ENCODE measurements at regions not wholly inside any gene's neighbourhood (a gene's known extent, or its start where the extent isn't known, plus 50 kb on each side); places are given as distances from the start of the nearest gene placed in this dataset.
"Not testable (repeated sequence)": the region's sequence is repeated elsewhere in the genome, so short reads cannot be mapped to it uniquely, and the experiment has no call there.

DNA sequence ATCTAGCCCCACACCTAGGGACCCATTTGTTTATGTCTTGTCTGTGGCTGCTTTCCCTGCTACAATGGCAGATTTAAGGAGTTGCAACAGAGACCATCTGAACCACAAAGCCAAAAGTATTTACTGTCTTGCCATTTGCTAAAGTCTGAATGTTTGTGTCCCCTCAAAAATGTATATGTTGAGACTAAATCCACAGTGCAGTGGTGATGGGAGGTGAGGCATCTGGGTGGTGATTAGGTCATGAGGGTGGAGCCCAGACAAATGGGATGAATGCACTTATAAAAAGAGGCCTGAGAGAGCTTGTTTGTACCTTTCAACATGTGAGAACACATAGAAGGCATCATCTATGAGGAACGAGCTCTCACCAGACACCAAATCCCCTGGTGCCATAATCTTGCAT is 137.3 kb downstream of the TMEM144 start:
- Histone ChIP-seq H3K4me1 (ENCODE audit: control insufficient read depth, insufficient read depth, low read length) (no peaks in the 10 kb centered on the region), H3K4me3 (ENCODE audit: low read length) (no peak overlapping the region), H3K9me3 (replicated peaks; ENCODE audit: control insufficient read depth, low read depth, low read length) (no peaks in the 10 kb centered on the region), H3K27ac (ENCODE audit: low read length) (no peak overlapping the region), H3K27me3 (ENCODE audit: control insufficient read depth, insufficient read depth, low read length) (no peaks in the 10 kb centered on the region), H3K36me3 (ENCODE audit: control insufficient read depth, insufficient read depth, low read length) (no peaks in the 10 kb centered on the region)
- no CpG with 5 or more reads among the region's 1 CpG for WGBS (ENCODE audit: insufficient coverage)
- no peak for DNase-seq

DNA sequence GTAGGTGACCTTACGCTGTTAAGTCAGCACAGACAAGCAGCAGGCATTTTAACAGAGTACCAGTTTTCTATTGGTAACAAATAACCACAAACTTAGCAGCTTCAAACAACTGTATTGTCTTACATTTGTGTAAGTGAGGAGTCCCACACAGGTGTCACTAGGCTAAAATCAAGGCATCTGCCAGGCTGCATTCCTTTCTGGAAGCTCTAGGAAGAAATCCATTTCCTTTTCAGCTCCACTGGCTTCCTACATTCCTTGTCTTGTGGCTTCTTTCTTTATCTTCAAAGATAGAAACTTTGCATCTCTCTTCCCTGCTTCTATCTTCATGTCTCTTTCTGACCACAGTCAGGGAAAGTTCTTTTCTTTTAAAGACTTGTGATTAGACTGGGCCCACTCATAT is 139.9 kb downstream of the TMEM144 start:
- no peaks in the 10 kb centered on the region for H3K9me3 ChIP-seq (replicated peaks; ENCODE audit: control insufficient read depth, low read depth, low read length)
- DNase-seq = no peak
- H3K4me1 ChIP-seq (ENCODE audit: control insufficient read depth, insufficient read depth, low read length) = no peaks in the 10 kb centered on the region
- no peak overlapping the region for H3K27ac ChIP-seq (ENCODE audit: low read length)
- H3K36me3 ChIP-seq (ENCODE audit: control insufficient read depth, insufficient read depth, low read length) = no peaks in the 10 kb centered on the region
- no peak overlapping the region for H3K4me3 ChIP-seq (ENCODE audit: low read length)
- WGBS (ENCODE audit: insufficient coverage) = no CpG with 5 or more reads among the region's 1 CpG
- no peaks in the 10 kb centered on the region for H3K27me3 ChIP-seq (ENCODE audit: control insufficient read depth, insufficient read depth, low read length)

GRCh38 chr4:158353541-158354304 is 143.4 kb downstream of the TMEM144 start:
- 88% methylated on average over 1 of the region's 4 CpGs for WGBS (ENCODE audit: insufficient coverage)
- Histone ChIP-seq H3K27me3 (ENCODE audit: control insufficient read depth, insufficient read depth, low read length) (no peaks in the 10 kb centered on the region), H3K4me1 (ENCODE audit: control insufficient read depth, insufficient read depth, low read length) (no peaks in the 10 kb centered on the region), H3K36me3 (ENCODE audit: control insufficient read depth, insufficient read depth, low read length) (no peaks in the 10 kb centered on the region), H3K9me3 (replicated peaks; ENCODE audit: control insufficient read depth, low read depth, low read length) (no peaks in the 10 kb centered on the region), H3K27ac (ENCODE audit: low read length) (no peak overlapping the region), H3K4me3 (ENCODE audit: low read length) (no peak overlapping the region)
- DNase-seq = no peak

DNA sequence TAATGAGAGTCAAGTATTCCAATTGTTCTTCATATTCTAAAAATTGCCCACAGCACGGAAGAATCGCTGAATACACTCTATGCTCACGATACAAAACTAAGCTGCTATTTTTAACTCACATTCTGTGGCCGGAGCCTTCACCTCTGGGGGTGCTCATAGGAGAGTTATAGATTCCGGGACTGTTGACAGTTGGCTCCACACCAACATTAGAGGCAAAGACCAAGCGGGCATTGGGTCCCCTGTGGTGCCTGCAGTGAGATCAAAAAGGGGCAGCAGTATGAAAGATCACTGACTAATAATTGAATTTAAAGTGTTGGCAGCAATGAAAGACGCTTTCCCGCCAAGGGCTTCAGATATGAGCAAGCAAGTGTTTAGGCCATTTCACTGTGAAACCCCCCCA is 146.0 kb downstream of the TMEM144 start:
- no peaks in the 10 kb centered on the region for H3K4me1 ChIP-seq (ENCODE audit: control insufficient read depth, insufficient read depth, low read length)
- no peak overlapping the region for H3K4me3 ChIP-seq (ENCODE audit: low read length)
- 33% methylated on average over 1 of the region's 8 CpGs for WGBS (ENCODE audit: insufficient coverage)
- no peak overlapping the region for H3K27ac ChIP-seq (ENCODE audit: low read length)
- DNase-seq = no peak
- H3K36me3 ChIP-seq (ENCODE audit: control insufficient read depth, insufficient read depth, low read length) = no peaks in the 10 kb centered on the region
- no peaks in the 10 kb centered on the region for H3K9me3 ChIP-seq (replicated peaks; ENCODE audit: control insufficient read depth, low read depth, low read length)
- no peaks in the 10 kb centered on the region for H3K27me3 ChIP-seq (ENCODE audit: control insufficient read depth, insufficient read depth, low read length)

- 98% methylated on average over 7 of the region's 9 CpGs for WGBS (ENCODE audit: insufficient coverage)
- H3K27me3 ChIP-seq (ENCODE audit: control insufficient read depth, insufficient read depth, low read length); H3K4me3 ChIP-seq (ENCODE audit: low read length); H3K36me3 ChIP-seq (ENCODE audit: control insufficient read depth, insufficient read depth, low read length); H3K27ac ChIP-seq (ENCODE audit: low read length); H3K4me1 ChIP-seq (ENCODE audit: control insufficient read depth, insufficient read depth, low read length); DNase-seq; H3K9me3 ChIP-seq (replicated peaks; ENCODE audit: control insufficient read depth, low read depth, low read length): not testable (repeated sequence)
Observed at GRCh38 chr4:158367932-158368441, 153.7 kb upstream of the RXFP1 start.

GRCh38 chr4:158371158-158371557 is 150.5 kb upstream of the RXFP1 start:
- no CpG with 5 or more reads among the region's 3 CpGs for WGBS (ENCODE audit: insufficient coverage)

DNA sequence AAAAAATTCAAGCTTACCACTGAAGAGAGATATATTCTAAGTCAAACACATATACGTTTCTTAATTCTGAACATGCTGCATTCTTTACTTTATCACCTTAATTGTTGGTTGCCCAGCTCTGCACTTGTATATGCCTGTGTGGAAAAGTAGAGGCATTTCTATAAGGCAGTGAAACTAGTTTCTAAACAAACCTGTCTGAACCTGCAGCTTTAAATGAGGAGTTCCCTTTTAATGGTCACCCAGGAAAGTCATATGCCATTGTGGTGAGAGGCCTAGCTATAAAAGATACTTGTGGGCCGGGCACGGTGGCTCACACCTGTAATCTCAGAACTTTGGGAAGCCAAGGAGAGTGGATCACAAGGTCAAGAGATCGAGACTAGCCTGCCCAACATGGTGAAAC is 147.4 kb upstream of the RXFP1 start:
- H3K4me1 ChIP-seq (ENCODE audit: control insufficient read depth, insufficient read depth, low read length) = no peaks in the 10 kb centered on the region
- 92% methylated on average over 3 of the region's 4 CpGs for WGBS (ENCODE audit: insufficient coverage)

More at GRCh38 chr4:158371158-158371557, 150.5 kb upstream of the RXFP1 start:
- DNase-seq = no peak
- Histone ChIP-seq H3K27me3 (ENCODE audit: control insufficient read depth, insufficient read depth, low read length) (no peaks in the 10 kb centered on the region), H3K4me3 (ENCODE audit: low read length) (no peak overlapping the region), H3K36me3 (ENCODE audit: control insufficient read depth, insufficient read depth, low read length) (no peaks in the 10 kb centered on the region), H3K4me1 (ENCODE audit: control insufficient read depth, insufficient read depth, low read length) (no peaks in the 10 kb centered on the region), H3K9me3 (replicated peaks; ENCODE audit: control insufficient read depth, low read depth, low read length) (no peaks in the 10 kb centered on the region), H3K27ac (ENCODE audit: low read length) (no peak overlapping the region)

DNA sequence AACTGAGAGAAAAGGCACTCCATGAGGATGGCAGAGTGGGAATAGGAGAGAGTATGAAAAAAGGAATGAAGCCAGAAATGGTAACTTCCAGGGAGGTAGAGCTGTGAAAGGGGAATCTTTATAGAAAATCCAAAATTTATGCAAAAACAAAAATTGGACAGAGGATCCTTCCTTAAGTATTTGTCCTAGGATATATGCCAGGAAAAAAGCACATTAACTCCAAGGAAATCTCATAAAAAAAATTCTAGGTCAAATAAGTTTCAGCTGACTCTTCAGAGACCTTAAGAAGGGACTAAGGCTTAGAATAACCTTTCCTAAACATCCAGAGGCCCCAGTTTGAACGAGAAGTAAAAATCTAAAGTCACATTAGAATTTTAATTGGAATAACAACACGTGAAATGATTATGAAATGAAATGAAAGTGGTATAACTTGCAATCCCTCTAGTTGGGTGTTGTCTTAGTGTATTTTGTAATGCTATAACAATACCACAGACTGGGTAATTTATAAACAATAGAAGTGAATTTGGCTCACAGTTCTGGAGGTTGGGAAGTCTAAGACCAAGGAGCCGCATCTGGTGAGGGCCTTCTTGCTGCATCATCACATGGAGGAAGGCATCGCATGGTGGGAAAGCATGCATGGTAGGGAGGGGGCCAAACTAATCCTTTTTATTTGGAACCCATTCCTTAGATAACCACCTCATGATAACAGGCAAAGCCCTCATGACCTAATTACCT is 145.4 kb upstream of the RXFP1 start:
- Histone ChIP-seq H3K4me1 (ENCODE audit: control insufficient read depth, insufficient read depth, low read length) (no peaks in the 10 kb centered on the region), H3K27ac (ENCODE audit: low read length) (peak overlapping the region; percentile 15), H3K4me3 (ENCODE audit: low read length) (no peak overlapping the region), H3K27me3 (ENCODE audit: control insufficient read depth, insufficient read depth, low read length) (no peaks in the 10 kb centered on the region), H3K36me3 (ENCODE audit: control insufficient read depth, insufficient read depth, low read length) (no peaks in the 10 kb centered on the region), H3K9me3 (replicated peaks; ENCODE audit: control insufficient read depth, low read depth, low read length) (no peaks in the 10 kb centered on the region)
- WGBS (ENCODE audit: insufficient coverage) = no CpG with 5 or more reads among the region's 4 CpGs
- peak; percentile 87 for DNase-seq

More for the DNA sequence above, 147.4 kb upstream of the RXFP1 start:
- Histone ChIP-seq H3K4me3 (ENCODE audit: low read length) (no peak overlapping the region), H3K27me3 (ENCODE audit: control insufficient read depth, insufficient read depth, low read length) (no peaks in the 10 kb centered on the region), H3K27ac (ENCODE audit: low read length) (no peak overlapping the region), H3K36me3 (ENCODE audit: control insufficient read depth, insufficient read depth, low read length) (no peaks in the 10 kb centered on the region), H3K9me3 (replicated peaks; ENCODE audit: control insufficient read depth, low read depth, low read length) (no peaks in the 10 kb centered on the region)
- DNase-seq = no peak

DNA sequence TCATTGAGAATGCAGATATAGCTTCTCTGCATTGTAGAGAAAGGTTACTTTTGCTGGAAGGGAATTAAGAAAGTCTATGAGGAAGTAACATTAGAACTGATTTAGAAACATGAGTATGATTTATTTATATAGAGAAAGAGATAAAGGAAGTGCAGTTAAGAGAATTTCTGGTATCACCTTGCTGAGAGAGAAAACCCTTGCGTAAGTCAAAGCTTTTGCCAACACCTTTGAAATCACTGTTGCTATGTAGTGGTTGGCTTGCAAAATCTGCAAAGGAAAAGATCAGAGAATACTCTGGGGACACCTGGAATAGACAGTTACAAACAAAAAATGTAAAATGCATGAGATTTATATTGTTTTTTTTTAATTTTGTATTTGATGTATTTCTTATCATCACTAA is 137.3 kb upstream of the RXFP1 start:
- no peak overlapping the region for H3K27ac ChIP-seq (ENCODE audit: low read length)
- 71% methylated on average over 1 of the region's 1 CpG for WGBS (ENCODE audit: insufficient coverage)
- H3K36me3 ChIP-seq (ENCODE audit: control insufficient read depth, insufficient read depth, low read length) = no peaks in the 10 kb centered on the region

GRCh38 chr4:158395343-158395742 is 126.3 kb upstream of the RXFP1 start:
- no peak for DNase-seq
- Histone ChIP-seq H3K27ac (ENCODE audit: low read length) (peak overlapping the region; percentile 57), H3K9me3 (replicated peaks; ENCODE audit: control insufficient read depth, low read depth, low read length) (no peaks in the 10 kb centered on the region), H3K4me1 (ENCODE audit: control insufficient read depth, insufficient read depth, low read length) (no peaks in the 10 kb centered on the region), H3K4me3 (ENCODE audit: low read length) (no peak overlapping the region), H3K27me3 (ENCODE audit: control insufficient read depth, insufficient read depth, low read length) (no peaks in the 10 kb centered on the region), H3K36me3 (ENCODE audit: control insufficient read depth, insufficient read depth, low read length) (no peaks in the 10 kb centered on the region)
- WGBS (ENCODE audit: insufficient coverage) = 87% methylated on average over 3 of the region's 3 CpGs

More for the DNA sequence above, 137.3 kb upstream of the RXFP1 start:
- Histone ChIP-seq H3K4me3 (ENCODE audit: low read length) (no peak overlapping the region), H3K9me3 (replicated peaks; ENCODE audit: control insufficient read depth, low read depth, low read length) (no peaks in the 10 kb centered on the region), H3K27me3 (ENCODE audit: control insufficient read depth, insufficient read depth, low read length) (no peaks in the 10 kb centered on the region), H3K4me1 (ENCODE audit: control insufficient read depth, insufficient read depth, low read length) (no peaks in the 10 kb centered on the region)
- no peak for DNase-seq

Data from muscle of leg (tissue), 3 donors.